HG03558 (cell line): ENCODE measurements at regions not wholly inside any gene's neighbourhood (a gene's known extent, or its start where the extent isn't known, plus 50 kb on each side); places are given as distances from the start of the nearest gene placed in this dataset.
A peak's percentile ranks its signal among the peaks of the same experiment; 100 is the strongest.

ENCODE experiments used
- ATAC-seq: cut with Tn5 transposase; IDR thresholded peaks from one replicate; pipeline ENCODE4 v1.9.1; 2021; ENCODE audit warnings: moderate number of reproducible peaks; ENCODE audit not compliant: unreplicated experiment; ENCODE audit errors: extremely low read depth

DNA sequence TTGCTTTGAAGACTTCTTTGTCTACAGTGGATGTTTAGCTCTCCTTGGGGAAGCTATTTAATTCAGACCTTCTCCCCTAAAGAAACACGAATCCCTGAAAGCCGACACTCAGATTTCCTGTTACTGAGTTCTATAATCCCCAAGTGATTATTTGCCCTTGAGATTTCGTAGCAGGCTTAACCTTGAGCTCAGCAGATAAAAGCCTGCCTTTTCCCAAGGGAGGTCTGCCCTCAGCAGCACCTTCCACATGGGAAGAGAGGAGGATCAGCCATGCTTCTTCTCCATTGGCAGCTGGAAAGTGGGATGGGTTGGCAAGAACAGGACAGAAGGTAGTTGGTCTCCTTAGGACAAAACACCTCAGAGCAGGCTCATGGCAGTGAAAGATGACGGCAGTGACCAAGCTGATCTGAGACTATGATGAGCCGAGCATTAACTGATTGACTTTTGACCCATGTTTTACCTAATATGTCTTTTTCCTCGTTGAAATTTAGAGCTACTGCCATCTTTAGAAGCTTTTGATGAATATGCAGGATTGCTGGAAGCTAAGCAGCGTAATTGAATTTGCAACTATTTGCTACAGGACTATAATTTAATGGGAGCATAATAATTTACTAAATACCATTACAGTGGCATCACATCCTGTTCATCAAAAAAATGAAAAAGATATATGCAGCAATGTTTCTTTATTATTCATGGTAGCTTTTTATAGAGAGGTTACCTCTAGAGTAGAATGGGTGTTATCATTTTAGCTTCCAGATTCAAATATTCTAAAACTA, 511.1 kb upstream of the ID2 start:
- no peak for ATAC-seq

GRCh38 chr2:8171608-8172007, 510.2 kb upstream of the ID2 start:
- no peak for ATAC-seq

GRCh38 chr2:8172661-8173060, 509.2 kb upstream of the ID2 start:
- no peak for ATAC-seq

GRCh38 chr2:8174641-8175257, 507.1 kb upstream of the ID2 start:
- ATAC-seq = no peak

DNA sequence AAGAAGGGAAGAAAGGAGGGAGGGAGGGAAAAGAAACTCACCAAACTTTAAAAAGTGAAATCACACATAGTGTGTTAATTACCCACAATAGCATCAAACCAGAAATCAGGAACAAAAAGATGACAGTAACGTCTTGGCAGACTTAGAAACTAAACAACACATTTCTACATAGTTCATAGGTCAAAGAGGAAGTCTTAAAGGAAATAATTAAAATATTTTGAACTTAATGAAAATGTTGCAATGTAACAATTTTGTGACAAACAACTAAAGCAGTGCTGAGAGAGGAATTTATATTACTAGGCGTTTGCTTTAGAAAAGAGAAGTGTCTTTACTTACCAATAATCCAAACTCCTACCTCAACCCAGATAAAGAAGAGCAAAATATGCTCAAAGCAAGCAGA, 505.0 kb upstream of the ID2 start:
- ATAC-seq = no peak

- no peak for ATAC-seq
Observed at GRCh38 chr2:8177566-8177965, 504.3 kb upstream of the ID2 start.

DNA sequence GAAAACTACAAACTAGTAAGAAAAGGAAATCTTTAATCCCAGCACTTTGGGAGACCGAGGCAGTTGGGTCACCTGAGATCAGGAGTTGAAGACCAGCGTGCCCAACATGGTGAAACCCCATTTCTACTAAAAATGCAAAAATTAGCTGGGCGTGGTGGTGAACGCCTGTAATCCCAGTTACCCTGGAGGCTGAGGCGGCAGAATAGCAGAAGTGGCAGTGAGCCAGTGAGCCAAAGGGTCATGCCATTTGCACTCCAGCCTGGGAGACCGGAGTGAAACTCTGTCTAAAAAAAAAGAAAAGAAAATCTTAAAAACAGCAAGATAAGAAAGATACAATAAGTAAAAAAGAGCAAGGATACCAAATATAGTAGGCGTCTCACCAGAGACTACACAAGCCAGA, 502.9 kb upstream of the ID2 start:
- ATAC-seq = no peak

- ATAC-seq = no peak
Observed at GRCh38 chr2:8189316-8189715, 492.5 kb upstream of the ID2 start.

- no peak for ATAC-seq
Observed at GRCh38 chr2:8190279-8190678, 491.6 kb upstream of the ID2 start.

DNA sequence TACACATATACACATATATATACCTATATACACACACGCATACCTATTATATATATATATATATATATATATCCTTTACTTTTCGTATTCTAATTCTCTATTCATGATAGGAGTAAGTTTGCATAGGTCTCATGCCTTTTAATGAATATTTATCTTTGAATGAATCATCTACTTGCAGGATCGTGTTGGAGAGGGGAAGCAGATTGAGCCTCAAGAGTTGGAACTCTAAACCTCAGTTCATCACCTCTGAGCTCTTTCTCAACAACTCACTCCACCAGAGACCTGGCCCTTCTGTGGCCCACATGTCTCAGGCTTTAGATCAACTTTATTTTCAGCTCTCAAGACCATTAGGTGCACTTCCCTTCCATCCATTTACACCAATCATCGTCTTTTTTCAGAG, 490.4 kb upstream of the ID2 start:
- no peak for ATAC-seq

DNA sequence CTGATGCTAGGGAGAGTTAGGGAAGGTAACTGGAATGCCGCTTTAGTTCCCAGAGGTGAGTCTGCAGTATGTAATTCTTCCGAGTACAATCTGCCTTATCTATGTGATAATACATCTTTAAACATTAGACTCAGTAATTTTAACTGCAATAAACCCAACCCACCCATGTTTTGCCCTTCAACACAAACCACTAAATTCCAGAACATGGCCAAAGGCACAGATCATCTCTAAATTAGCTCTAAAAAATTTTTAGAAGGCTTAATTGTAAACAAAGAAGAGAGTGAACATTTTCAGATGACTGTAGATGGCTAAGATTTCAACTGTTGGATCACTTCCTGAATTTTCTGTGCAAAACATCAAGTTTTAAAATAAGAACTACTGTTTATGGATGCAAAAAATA, 488.7 kb upstream of the ID2 start:
- no peak for ATAC-seq

DNA sequence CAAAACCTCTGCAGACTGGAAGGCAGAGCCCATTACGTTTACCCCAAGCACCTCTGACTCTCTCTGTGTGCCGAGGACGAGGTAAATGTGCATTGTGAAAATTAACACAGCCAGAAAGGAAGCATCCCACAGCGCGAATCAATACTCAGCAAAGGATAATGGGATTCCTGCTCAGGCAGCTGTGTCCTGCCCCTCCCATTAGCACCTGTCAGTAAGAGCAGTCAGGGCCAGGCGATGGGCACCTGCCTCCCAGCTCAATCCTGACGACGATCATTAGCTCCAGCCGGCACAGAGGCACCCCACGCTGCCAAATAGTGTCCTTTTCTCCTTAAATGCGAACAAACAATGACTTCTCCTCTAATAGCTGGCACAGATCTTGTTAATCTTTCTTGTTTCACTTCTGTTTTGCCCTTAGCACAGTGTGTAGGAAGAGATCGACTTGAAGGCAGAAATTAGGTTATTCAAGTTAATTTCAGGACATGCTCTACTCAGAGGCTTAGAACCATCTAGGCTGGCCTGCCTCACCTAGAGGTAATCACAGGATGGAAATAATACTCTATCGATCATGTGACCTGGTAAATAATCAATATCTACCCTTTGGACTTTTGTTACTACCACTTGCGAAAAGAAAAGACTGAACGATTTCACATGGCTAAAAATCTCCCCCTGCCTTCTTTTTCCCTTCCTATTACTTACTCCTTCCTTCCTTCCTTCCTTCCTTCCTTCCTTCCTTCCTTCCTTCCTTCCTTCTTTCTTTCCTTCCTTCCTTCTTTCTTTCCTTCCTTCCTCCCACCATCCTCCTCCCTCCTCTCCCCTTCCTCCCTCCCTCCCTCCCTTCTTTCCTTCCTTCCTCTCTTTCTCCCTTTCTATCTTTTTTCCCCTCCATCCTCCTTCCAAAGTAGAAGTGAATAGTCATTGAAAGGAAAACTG, 487.9 kb upstream of the ID2 start:
- ATAC-seq = no peak

DNA sequence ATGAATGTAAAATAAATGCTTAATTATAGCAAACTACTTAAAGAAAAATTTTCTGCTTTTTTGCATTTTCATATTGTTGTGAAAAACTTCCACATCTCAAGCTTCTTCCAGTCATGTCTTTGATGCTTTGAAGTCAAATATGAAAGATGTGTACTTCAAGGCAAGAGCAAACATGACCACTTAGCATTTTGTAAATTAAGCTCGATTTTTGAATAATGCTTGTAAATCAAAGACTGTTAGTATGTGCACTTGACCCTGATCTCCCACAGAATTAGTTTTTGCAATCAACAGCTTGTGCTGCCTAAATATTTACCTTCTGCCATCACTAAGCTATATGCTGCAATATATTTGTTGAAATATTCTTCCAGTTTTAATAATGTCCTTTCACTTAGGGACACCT, 486.1 kb upstream of the ID2 start:
- ATAC-seq = no peak

DNA sequence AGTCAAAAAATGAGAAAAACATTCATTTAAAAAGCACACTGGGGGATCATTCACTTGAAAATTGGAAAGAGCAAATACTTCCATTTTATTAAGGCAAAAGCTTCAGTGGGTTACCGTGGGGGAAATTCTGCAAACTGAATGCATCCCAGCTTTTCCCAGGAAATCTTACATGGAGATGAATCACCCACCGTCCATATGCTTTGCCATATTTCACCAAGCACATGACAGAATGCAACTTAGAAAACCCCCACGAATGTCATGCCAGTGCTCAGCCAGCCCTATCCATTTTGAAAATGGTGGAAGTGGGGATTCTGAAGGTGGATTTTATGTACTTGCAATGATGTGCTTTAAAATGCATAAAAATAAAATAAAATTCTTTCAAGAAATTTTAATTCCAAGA, 485.5 kb upstream of the ID2 start:
- ATAC-seq = no peak

- ATAC-seq = no peak
Observed at GRCh38 chr2:8197101-8197500, 484.8 kb upstream of the ID2 start.

DNA sequence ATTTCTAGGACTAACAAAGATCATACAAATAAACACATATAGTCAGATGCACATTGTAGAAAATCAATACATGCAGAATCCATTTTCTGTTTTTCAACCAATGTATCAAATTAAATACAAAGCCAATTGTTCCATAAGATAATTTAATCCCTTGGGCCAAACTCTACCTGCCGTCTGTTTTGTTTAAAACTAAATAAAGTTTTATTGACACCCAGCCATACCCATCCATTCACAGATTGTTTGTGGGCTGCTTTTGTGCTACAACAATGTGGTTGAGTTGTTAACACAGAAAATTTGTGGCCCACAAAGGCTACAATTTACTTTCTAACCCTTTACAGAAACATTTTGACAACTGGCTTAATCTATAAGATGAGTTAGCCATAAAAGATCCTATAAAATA, 484.0 kb upstream of the ID2 start:
- no peak for ATAC-seq

GRCh38 chr2:8198766-8199382, 483.0 kb upstream of the ID2 start:
- ATAC-seq = no peak

DNA sequence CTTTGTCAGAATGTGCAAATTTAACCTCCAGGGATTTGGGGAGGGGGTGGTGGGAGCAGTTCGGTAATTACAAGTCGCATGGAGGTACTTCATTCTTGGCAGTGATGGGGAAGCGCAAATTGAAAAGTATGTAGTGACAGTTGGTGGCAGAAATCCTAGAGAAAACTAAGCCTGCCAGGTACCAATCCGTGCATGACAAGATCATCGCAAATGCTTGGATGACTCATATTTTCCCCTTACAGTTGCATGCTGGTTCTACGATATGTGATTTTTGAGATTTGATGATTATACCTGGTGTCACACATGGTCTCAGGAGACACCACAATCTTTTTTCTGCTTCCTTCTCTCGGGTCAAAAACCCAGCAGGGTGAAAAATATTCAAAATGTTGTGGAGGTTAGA, 479.7 kb upstream of the ID2 start:
- peak; percentile 81 for ATAC-seq

DNA sequence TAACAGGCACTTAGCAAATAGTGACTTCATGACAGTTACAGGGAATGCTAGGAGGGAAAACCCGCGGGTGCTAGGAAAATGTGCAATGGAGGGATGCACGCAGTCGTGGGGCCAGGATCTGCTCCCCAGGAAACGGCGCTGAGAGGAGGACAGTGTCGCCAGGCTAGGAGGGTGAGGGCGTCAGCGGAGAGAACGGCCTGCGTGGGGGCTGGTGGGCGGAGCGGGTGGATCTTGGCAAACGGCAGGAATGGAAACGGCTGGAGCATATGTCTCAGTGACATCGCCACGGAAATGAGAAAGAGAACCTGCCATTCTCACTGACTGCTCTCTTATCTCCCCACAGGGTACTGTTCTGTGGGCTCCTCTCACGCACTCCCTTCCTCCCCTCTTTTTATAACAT, 478.5 kb upstream of the ID2 start:
- ATAC-seq = no peak

DNA sequence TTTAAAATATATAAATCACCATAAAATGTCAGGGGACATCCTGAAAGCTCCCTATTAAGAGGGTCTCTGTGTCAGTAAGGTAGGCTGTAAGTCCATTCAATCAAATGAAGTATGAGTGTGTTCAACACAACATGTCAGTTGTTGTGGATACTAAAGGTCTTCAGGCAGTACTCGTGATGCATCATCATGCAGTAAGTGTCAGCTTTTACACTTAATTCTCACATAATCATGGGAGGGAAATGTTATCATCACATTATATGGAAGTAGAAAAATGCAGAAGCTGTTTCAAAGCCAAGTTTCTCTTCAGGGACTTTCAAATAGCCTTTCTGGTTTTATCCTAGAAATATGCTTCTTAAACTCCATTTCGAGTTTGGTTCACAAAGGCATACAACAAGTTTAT, 477.1 kb upstream of the ID2 start:
- no peak for ATAC-seq

- ATAC-seq = no peak
Observed at GRCh38 chr2:8209494-8209893, 472.4 kb upstream of the ID2 start.
